OCI-LY7 (cell line): ENCODE measurements at regions not wholly inside any gene's neighbourhood (a gene's known extent, or its start where the extent isn't known, plus 50 kb on each side); places are given as distances from the start of the nearest gene placed in this dataset.

ENCODE experiments used
- BruUV-seq: library from RNA; stranded (reverse); fragments of 400-500 nt; replicated peaks from 2 replicates; lab custom pipeline; 2021; lab: Mats Ljungman, UMichigan
- CTCF ChIA-PET: fragments of 300-600 bp; sonication (Branson Sonifier 250); formaldehyde crosslinking; loops from one replicate; lab custom pipeline; 2022; ENCODE audit warnings: antibody characterized with exemption; ENCODE audit not compliant: unreplicated experiment; lab: Charles Lee
- POLR2A ChIA-PET: fragments of 300-600 bp; sonication (Branson Sonifier 250); formaldehyde crosslinking; loops from one replicate; lab custom pipeline; 2022; ENCODE audit warnings: antibody characterized with exemption; lab: Charles Lee
- DNase-seq: peaks from one replicate; pipeline ENCODE4 v3.0.0-alpha.2; 2015; ENCODE audit warnings: low spot score
- H2AFZ ChIP-seq: fragments of 200-600 bp; sonication (generic), shearing (Covaris generic); 2 replicates; pipeline ENCODE4 v1.6.1; 2014; ENCODE audit warnings: mild to moderate bottlenecking, antibody characterized with exemption, low read length, moderate library complexity
- H3K27ac ChIP-seq: fragments of 200-600 bp; sonication (generic); 2 replicates; pipeline ENCODE4 v1.5.1; 2014; ENCODE audit warnings: mixed run types, low read depth, mild to moderate bottlenecking, moderate library complexity, low read length, inconsistent platforms; ENCODE audit not compliant: poor library complexity, severe bottlenecking
- H3K36me3 ChIP-seq: fragments of 200-600 bp; sonication (generic); 2 replicates; pipeline ENCODE4 v1.6.1; 2014; ENCODE audit warnings: mild to moderate bottlenecking, antibody characterized with exemption, low read length, moderate library complexity, mixed read lengths; ENCODE audit not compliant: insufficient read depth
- H3K4me1 ChIP-seq: fragments of 200-600 bp; sonication (generic); 2 replicates; pipeline ENCODE4 v1.5.1; 2014; ENCODE audit warnings: mild to moderate bottlenecking, low read length; ENCODE audit not compliant: insufficient read depth, poor library complexity, severe bottlenecking
- H3K4me2 ChIP-seq: fragments of 200-600 bp; sonication (generic); 2 replicates; pipeline ENCODE4 v1.6.1; 2014; ENCODE audit warnings: mild to moderate bottlenecking, low read length
- H3K4me3 ChIP-seq: fragments of 200-600 bp; sonication (generic); 2 replicates; pipeline ENCODE4 v1.5.1; 2014; ENCODE audit warnings: mild to moderate bottlenecking, low read depth, low read length; ENCODE audit not compliant: poor library complexity, severe bottlenecking
- H3K79me2 ChIP-seq: fragments of 200-600 bp; sonication (generic); 2 replicates; pipeline ENCODE4 v1.6.1; 2016; ENCODE audit warnings: low read depth, mild to moderate bottlenecking, low read length, moderate library complexity, mixed read lengths; ENCODE audit not compliant: insufficient read depth
- H3K9me2 ChIP-seq: fragments of 200-600 bp; sonication (generic); 2 replicates; pipeline ENCODE4 v1.6.1; 2016; ENCODE audit warnings: mild to moderate bottlenecking, low read length, mixed read lengths; ENCODE audit not compliant: insufficient read depth
- H3K9me3 ChIP-seq: fragments of 200-600 bp; sonication (generic); 2 replicates; pipeline ENCODE4 v1.6.1; 2014; ENCODE audit warnings: mild to moderate bottlenecking, mixed run types, low read length, mixed read lengths
- H4K20me1 ChIP-seq: fragments of 200-600 bp; sonication (generic); 2 replicates; pipeline ENCODE4 v1.6.1; 2014; ENCODE audit warnings: mild to moderate bottlenecking, antibody characterized with exemption, low read length, moderate library complexity, mixed read lengths; ENCODE audit not compliant: insufficient read depth
- EZH2phosphoT487 ChIP-seq: fragments of 200-600 bp; sonication (generic); IDR thresholded peaks from 2 replicates; pipeline ENCODE4 v1.6.1; 2018; ENCODE audit warnings: low read depth, borderline replicate concordance, mild to moderate bottlenecking, mixed run types, antibody characterized with exemption, low read length, moderate library complexity, mixed read lengths
- intact Hi-C: fragments of 100-400 bp; cut with micrococcal nuclease; formaldehyde crosslinking; loops from one replicate; pipeline ENCODE4 v1.10.0; 2022; ENCODE audit not compliant: unreplicated experiment
- TF ChIP-seq, protein P1 (sequence below): fragments of 200-600 bp; sonication (generic); conservative IDR thresholded peaks from 2 replicates; pipeline ENCODE4 v1.5.1; 2014; ENCODE audit warnings: mild to moderate bottlenecking, antibody characterized with exemption, low read length, moderate library complexity, mixed read lengths

DNA sequence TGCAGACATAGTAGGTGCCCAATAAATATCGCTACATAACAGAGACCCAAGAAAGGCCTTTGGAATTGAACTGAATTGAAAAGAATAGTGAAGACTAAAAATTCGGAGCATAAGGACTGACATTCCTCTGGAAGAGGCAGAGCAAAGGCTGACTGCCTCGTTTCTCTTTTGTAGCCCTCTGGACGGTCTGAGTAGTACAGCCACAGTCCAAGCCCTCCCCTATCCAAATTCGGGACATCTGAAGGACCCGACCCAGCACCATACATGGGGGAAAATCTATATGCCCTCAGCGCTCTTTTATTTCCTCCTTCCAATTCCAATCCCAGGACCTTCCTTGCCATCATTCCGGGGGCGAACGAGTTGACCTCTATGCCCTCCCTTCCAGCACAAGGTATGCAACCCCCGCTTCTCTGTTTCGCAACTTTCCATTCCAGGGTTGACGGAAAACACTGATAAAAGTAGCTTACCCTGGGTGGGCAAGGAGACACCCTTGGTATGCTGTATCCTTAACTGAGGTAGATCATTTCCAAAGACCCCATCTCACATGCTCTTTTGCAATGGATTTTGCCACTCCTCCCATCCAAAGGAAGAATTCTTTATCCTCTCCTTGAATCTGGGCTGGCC, 127.4 kb upstream of the MAP1LC3B2 start:
- no peaks in the 10 kb centered on the region for H4K20me1 ChIP-seq
- no peaks in the 10 kb centered on the region for H3K9me2 ChIP-seq
- H3K4me3 ChIP-seq: no peak overlapping the region
- no peak for DNase-seq
- CTCF ChIA-PET: no interaction called here
- no peaks in the 10 kb centered on the region for H3K4me1 ChIP-seq
- intact Hi-C loops: no loop called here
- POLR2A ChIA-PET: no interaction called here
- no peaks in the 10 kb centered on the region for H3K9me3 ChIP-seq
- H3K27ac ChIP-seq: no peak overlapping the region
- no peak overlapping the region for H2AFZ ChIP-seq
- no peak overlapping the region for H3K4me2 ChIP-seq
- BruUV-seq: no TSS peak
- no peaks in the 10 kb centered on the region for H3K79me2 ChIP-seq
- TF ChIP-seq, protein P1, sequence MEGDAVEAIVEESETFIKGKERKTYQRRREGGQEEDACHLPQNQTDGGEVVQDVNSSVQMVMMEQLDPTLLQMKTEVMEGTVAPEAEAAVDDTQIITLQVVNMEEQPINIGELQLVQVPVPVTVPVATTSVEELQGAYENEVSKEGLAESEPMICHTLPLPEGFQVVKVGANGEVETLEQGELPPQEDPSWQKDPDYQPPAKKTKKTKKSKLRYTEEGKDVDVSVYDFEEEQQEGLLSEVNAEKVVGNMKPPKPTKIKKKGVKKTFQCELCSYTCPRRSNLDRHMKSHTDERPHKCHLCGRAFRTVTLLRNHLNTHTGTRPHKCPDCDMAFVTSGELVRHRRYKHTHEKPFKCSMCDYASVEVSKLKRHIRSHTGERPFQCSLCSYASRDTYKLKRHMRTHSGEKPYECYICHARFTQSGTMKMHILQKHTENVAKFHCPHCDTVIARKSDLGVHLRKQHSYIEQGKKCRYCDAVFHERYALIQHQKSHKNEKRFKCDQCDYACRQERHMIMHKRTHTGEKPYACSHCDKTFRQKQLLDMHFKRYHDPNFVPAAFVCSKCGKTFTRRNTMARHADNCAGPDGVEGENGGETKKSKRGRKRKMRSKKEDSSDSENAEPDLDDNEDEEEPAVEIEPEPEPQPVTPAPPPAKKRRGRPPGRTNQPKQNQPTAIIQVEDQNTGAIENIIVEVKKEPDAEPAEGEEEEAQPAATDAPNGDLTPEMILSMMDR: no peak
- no peak for TF ChIP-seq EZH2phosphoT487
- no peaks in the 10 kb centered on the region for H3K36me3 ChIP-seq

DNA sequence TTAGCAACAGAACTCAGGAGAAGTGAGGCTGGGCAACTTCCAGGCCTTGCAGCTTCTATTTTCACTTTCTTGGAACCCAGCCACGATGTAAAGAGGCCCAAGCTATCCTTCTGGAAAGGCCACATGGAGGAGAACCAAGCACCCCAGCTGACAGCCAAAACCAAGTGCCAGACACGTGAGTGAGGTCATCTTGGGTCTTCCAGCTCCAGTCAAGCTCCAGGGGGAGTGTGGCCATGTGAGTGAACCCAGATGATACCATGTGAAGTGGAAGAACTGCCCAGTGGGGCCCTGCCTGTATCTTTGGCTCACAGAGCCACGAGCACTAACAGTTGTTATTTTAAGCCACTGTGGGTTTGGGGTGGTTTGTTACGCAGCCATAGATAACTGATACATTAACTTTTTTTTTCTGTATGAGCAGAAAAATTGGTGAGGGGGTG, 126.8 kb upstream of the MAP1LC3B2 start:
- no peaks in the 10 kb centered on the region for H3K4me1 ChIP-seq
- intact Hi-C loops: no loop called here
- ChIA-PET CTCF (no interaction called here), POLR2A (no interaction called here)
- no peak overlapping the region for H3K4me2 ChIP-seq
- BruUV-seq: no TSS peak
- no peak overlapping the region for H2AFZ ChIP-seq
- H3K4me3 ChIP-seq: no peak overlapping the region
- no peaks in the 10 kb centered on the region for H3K79me2 ChIP-seq
- DNase-seq: no peak
- TF ChIP-seq, protein P1: no peak
- no peaks in the 10 kb centered on the region for H3K9me2 ChIP-seq
- H4K20me1 ChIP-seq: no peaks in the 10 kb centered on the region
- H3K36me3 ChIP-seq: no peaks in the 10 kb centered on the region
- no peaks in the 10 kb centered on the region for H3K9me3 ChIP-seq
- H3K27ac ChIP-seq: no peak overlapping the region

DNA sequence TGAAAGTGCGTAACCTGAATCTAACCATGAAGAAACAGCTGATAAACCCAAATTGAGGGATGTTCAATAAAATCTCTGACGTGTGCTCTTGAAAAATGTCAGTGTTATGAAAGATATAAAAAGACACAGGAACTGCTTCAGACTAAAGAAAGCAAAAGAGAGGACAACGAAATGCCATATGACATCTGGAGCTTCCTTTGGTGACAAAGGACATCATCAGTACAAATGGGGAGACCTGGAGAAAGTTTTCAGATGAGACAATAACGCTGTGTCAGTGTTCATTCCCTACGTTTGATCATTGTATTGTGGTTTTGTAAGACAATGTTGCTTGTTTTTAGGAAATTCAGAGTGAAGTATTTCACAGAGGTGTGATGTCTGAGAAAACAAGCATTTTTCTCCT, 125.9 kb upstream of the MAP1LC3B2 start:
- Histone ChIP-seq H3K9me2 (no peaks in the 10 kb centered on the region), H4K20me1 (no peaks in the 10 kb centered on the region), H3K4me3 (no peak overlapping the region), H3K4me2 (no peak overlapping the region), H2AFZ (no peak overlapping the region), H3K9me3 (no peaks in the 10 kb centered on the region), H3K36me3 (no peaks in the 10 kb centered on the region), H3K4me1 (no peaks in the 10 kb centered on the region), H3K27ac (no peak overlapping the region), H3K79me2 (no peaks in the 10 kb centered on the region)
- intact Hi-C loops: no loop called here
- CTCF ChIA-PET: no interaction called here
- no peak for TF ChIP-seq EZH2phosphoT487
- TF ChIP-seq, protein P1: no peak
- no peak for DNase-seq
- no TSS peak for BruUV-seq
- POLR2A ChIA-PET: no interaction called here
